ENCODE measurements at regions not wholly inside any gene's neighbourhood (a gene's known extent, or its start where the extent isn't known, plus 50 kb on each side); places are given as distances from the start of the nearest gene placed in this dataset.

GRCh38 chr17:33389504-33390135 is 96.5 kb upstream of the ASIC2 start:
- TF ChIP-seq CTCF (conservative IDR thresholded peaks at IDR 0.05; ENCODE audit: low read depth, low read length) (no peak), EZH2 (IDR thresholded peaks at IDR 0.05; ENCODE audit: borderline replicate concordance, low read depth, low read length, poor library complexity, severe bottlenecking) (no peak)
